Panc1 (cell line): ENCODE measurements at regions not wholly inside any gene's neighbourhood (a gene's known extent, or its start where the extent isn't known, plus 50 kb on each side); places are given as distances from the start of the nearest gene placed in this dataset.

Source experiments
- CTCF ChIP-seq: fragments of 450-650 bp; IDR thresholded peaks from 2 replicates; pipeline ENCODE4 v1.5.1; 2017; ENCODE audit warnings: mild to moderate bottlenecking
- POLR2AphosphoS5 ChIP-seq: IDR thresholded peaks from 2 replicates; pipeline ENCODE4 v1.6.1; 2012; ENCODE audit warnings: mild to moderate bottlenecking, low read depth, low read length, moderate library complexity

DNA sequence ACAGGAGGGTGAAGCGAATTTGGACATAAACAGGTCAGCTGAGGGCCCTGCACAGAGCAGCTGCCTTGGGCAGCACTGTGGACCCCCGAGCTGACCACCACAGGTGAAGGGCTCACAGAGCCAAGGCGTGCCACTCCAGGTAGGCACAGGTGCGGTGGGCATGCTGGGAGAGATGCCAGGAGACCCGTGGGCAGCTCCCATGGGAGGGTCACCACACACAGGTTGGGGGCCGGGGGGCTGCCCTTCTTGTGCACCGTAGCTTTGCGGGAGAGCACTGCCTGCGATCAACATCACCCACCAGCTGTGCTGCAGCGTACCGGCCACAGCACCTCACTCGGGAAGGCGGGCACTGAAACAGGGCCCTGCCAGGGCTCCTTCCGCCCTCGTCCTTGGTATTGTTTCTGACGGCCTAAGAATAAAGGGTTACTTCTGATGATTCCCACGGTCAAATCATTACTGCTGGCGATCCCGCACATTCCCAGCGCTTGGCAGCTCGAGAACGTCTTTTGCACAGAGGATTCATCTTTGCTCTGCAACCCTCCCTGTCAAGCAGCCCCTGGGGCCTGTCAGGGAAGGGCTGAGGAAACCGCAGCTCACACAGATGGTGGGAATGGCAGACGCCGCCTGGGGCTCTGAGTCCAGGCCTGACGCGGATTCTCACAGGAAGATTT is 181.7 kb downstream of the BANP start:
- no peak for TF ChIP-seq POLR2AphosphoS5
- TF ChIP-seq CTCF = no peak
